ENCODE measurements at regions not wholly inside any gene's neighbourhood (a gene's known extent, or its start where the extent isn't known, plus 50 kb on each side); places are given as distances from the start of the nearest gene placed in this dataset.

GRCh38 chr2:566379-567313 lies 110.6 kb downstream of the TMEM18 start:
- Histone ChIP-seq H3K27me3 (no peaks in the 10 kb centered on the region), H3K27ac (no peak overlapping the region), H3K36me3 (no peaks in the 10 kb centered on the region), H3K4me3 (no peak overlapping the region), H3K9me3 (peaks cover 0 to 4% (median 0%) of the 10 kb centered on the region in 4 donors), H3K4me1 (no peaks in the 10 kb centered on the region)
- WGBS, 2 donors = 82 to 83% methylated on average over 19 of the region's 19 CpGs
- DNase-seq (no peak), ATAC-seq (ENCODE audit: low FRiP score in 2 of 2) (no peak)
- TF ChIP-seq CTCF (IDR thresholded peaks at IDR 0.05) (no peak), EP300 (IDR thresholded peaks at IDR 0.05) (no peak), POLR2A (IDR thresholded peaks at IDR 0.05) (no peak), POLR2AphosphoS5 (IDR thresholded peaks at IDR 0.05) (no peak)

- TF ChIP-seq CTCF (IDR thresholded peaks at IDR 0.05) (no peak), POLR2A (IDR thresholded peaks at IDR 0.05) (no peak), EP300 (IDR thresholded peaks at IDR 0.05) (no peak), POLR2AphosphoS5 (IDR thresholded peaks at IDR 0.05) (no peak)
- no peaks in the 10 kb centered on the region for H3K27me3 ChIP-seq
- ATAC-seq (ENCODE audit: low FRiP score in 2 of 2) (no peak), DNase-seq (peak in 1 of 2 donors; percentile 65)
- H3K27ac ChIP-seq = no peak overlapping the region
- H3K4me3 ChIP-seq = no peak overlapping the region
- H3K4me1 ChIP-seq = no peaks in the 10 kb centered on the region
- 92 to 95% methylated on average over 19 of the region's 19 CpGs for WGBS, 2 donors
- no peaks in the 10 kb centered on the region for H3K9me3 ChIP-seq
- no peaks in the 10 kb centered on the region for H3K36me3 ChIP-seq
Observed at GRCh38 chr2:564471-565181, 112.6 kb downstream of the TMEM18 start.

DNA sequence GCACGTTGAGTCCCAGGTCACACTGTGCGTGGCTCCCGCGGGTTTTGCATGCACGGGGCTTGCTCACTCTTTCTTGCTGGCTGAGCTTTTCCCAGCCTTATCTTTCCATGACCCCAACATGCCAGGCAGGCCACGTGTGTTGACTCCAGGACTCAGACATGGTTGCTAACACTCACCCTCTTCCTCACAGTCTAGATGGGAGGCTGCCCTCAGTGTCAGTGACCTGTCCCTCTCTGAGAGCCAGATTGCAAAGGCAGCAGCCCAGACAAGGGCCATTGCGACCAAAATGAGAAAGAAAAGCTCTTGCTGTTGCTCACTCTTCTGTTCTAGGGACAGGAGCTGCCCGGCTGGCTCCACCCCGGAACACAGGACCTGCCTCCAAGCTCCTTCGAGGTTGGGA lies 113.7 kb downstream of the TMEM18 start:
- H3K27me3 ChIP-seq = no peaks in the 10 kb centered on the region
- H3K36me3 ChIP-seq = no peaks in the 10 kb centered on the region
- no peaks in the 10 kb centered on the region for H3K9me3 ChIP-seq
- no peaks in the 10 kb centered on the region for H3K4me1 ChIP-seq
- H3K27ac ChIP-seq = no peak overlapping the region
- ATAC-seq (ENCODE audit: low FRiP score in 2 of 2) = no peak
- TF ChIP-seq CTCF (IDR thresholded peaks at IDR 0.05) = no peak
- H3K4me3 ChIP-seq = no peak overlapping the region
- DNase-seq = no peak
- WGBS, 2 donors = 57 to 76% methylated on average over 6 to 10 of the region's 10 CpGs

DNA sequence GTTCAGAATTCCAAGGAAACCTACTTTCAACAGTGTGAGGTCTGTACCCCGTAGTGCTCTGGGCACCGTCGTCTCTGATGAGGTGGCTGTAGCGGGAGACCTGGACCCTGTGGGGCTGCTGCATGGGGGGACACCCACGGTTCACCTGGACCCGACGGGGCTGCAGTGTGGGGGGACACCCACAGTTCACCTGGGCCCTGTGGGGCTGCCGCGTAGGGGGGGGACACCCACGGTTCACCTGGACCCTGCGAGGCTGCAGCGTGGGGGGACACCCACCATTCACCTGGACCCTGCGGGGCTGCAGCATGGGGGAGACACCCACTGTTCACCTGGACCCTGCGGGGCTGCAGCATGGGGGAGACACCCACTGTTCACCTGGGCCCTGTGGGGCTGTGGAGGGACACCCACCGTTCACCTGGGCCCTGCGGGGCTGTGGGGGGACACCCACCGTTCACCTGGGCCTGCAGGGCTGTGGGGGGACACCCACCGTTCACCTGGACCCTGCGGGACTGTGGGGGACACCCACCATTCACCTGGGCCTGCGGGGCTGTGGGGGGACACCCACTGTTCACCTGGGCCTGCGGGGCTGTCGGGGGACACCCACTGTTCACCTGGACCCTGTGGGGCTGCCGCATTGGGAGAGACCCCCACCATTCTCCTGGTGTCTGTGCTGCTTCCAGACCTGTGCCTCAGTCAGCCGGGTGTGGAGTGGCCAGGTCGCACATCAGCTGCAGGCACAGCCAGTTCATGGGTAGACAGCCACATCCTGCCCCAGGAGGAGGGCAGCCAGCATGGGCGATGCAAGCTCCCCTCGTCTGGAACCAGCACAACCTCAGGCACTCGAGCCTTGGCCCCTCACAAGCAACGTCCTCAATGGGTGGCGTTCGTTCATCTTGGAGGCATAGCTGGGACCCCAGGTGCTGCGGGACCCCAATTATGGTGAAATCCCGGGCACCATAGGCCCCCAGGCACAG lies 114.5 kb downstream of the TMEM18 start:
- peak in 1 of 2 donors; percentile 65 for DNase-seq
- 79 to 82% methylated on average over 12 to 26 of the region's 33 CpGs for WGBS, 2 donors

More for the DNA sequence above, 114.5 kb downstream of the TMEM18 start:
- Histone ChIP-seq H3K27ac (no peak overlapping the region), H3K4me1 (no peaks in the 10 kb centered on the region), H3K4me3 (no peak overlapping the region), H3K9me3 (no peaks in the 10 kb centered on the region), H3K36me3 (no peaks in the 10 kb centered on the region), H3K27me3 (no peaks in the 10 kb centered on the region)
- no peak for TF ChIP-seq POLR2A (IDR thresholded peaks at IDR 0.05)
- TF ChIP-seq CTCF (IDR thresholded peaks at IDR 0.05) = no peak
- peak in 1 of 2 donors; percentile 34 for ATAC-seq (ENCODE audit: low FRiP score in 2 of 2)

Data from upper lobe of left lung (tissue), 6 donors.